OCI-LY1 (cell line): ENCODE measurements at regions not wholly inside any gene's neighbourhood (a gene's known extent, or its start where the extent isn't known, plus 50 kb on each side); places are given as distances from the start of the nearest gene placed in this dataset.

Source experiments
- EZH2 ChIP-seq: fragments of 200-600 bp; sonication (generic), shearing (Covaris generic); IDR thresholded peaks from 2 replicates; pipeline ENCODE4 v1.8.0; 2017; ENCODE audit warnings: borderline replicate concordance, mixed run types, mild to moderate bottlenecking, antibody characterized with exemption, low read length, moderate library complexity, mixed read lengths
- TF ChIP-seq, protein P1 (sequence below): fragments of 200-600 bp; sonication (generic), shearing (Covaris generic); IDR thresholded peaks from 2 replicates; pipeline ENCODE4 v1.5.1; 2017; ENCODE audit warnings: mild to moderate bottlenecking, antibody characterized with exemption, low read length, moderate library complexity, mixed read lengths

DNA sequence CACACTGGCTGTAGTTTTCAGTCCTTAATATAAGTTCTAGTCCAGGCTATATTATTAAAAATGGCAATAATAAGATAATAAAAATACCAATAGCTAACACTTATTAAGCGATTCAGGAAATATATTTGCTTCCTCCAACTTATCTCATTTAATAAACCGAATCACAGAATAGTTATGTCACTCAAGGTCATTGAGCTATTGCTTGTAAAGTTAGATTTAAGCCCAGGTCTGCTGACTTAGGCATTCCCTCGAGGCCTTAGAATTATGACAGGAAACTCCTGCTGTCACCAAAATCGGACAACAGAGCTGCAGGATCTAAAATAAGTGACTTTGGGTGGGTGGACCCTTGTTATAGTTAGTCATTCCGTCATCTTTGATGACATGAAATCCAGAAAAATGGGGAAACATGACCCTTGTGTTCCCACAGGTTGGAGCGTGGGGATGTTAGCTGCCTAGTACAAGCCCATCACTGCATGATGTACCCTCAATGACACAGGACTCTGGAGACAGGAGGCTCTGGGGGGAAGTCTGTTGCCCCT, 181.3 kb upstream of the PHYHIPL start:
- TF ChIP-seq, protein P1, sequence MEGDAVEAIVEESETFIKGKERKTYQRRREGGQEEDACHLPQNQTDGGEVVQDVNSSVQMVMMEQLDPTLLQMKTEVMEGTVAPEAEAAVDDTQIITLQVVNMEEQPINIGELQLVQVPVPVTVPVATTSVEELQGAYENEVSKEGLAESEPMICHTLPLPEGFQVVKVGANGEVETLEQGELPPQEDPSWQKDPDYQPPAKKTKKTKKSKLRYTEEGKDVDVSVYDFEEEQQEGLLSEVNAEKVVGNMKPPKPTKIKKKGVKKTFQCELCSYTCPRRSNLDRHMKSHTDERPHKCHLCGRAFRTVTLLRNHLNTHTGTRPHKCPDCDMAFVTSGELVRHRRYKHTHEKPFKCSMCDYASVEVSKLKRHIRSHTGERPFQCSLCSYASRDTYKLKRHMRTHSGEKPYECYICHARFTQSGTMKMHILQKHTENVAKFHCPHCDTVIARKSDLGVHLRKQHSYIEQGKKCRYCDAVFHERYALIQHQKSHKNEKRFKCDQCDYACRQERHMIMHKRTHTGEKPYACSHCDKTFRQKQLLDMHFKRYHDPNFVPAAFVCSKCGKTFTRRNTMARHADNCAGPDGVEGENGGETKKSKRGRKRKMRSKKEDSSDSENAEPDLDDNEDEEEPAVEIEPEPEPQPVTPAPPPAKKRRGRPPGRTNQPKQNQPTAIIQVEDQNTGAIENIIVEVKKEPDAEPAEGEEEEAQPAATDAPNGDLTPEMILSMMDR, result no peak
- TF ChIP-seq EZH2, result no peak
